Neural cell (in vitro differentiated cells): ENCODE measurements at regions not wholly inside any gene's neighbourhood (a gene's known extent, or its start where the extent isn't known, plus 50 kb on each side); places are given as distances from the start of the nearest gene placed in this dataset.

ENCODE experiments used
- CTCF ChIP-seq: fragments of 450-650 bp; IDR thresholded peaks from 2 replicates; pipeline ENCODE4 v1.5.1; 2014; ENCODE audit warnings: antibody characterized with exemption, mild to moderate bottlenecking, moderate library complexity; ENCODE audit not compliant: poor library complexity, severe bottlenecking
- EP300 ChIP-seq: fragments of 450-650 bp; conservative IDR thresholded peaks from 2 replicates; pipeline ENCODE4 v1.6.1; 2014; ENCODE audit warnings: antibody characterized with exemption, mild to moderate bottlenecking, moderate library complexity; ENCODE audit not compliant: poor library complexity, severe bottlenecking
- POLR2AphosphoS5 ChIP-seq: IDR thresholded peaks from 2 replicates; pipeline ENCODE4 v1.6.1; 2012
- SMC3 ChIP-seq: fragments of 450-650 bp; conservative IDR thresholded peaks from 2 replicates; pipeline ENCODE4 v1.6.1; 2014; ENCODE audit warnings: antibody characterized with exemption, mild to moderate bottlenecking, moderate library complexity; ENCODE audit not compliant: poor library complexity

- TF ChIP-seq EP300 (no peak), POLR2AphosphoS5 (no peak), CTCF (no peak), SMC3 (no peak)
These were observed 86.7 kb upstream of the SPATA31C2 start for GRCh38 chr9:88224938-88225337.
